Posterior vena cava (tissue), 2 donors: ENCODE measurements at regions not wholly inside any gene's neighbourhood (a gene's known extent, or its start where the extent isn't known, plus 50 kb on each side); places are given as distances from the start of the nearest gene placed in this dataset.
A peak's percentile ranks its signal among the peaks of the same experiment; 100 is the strongest.
"Not testable (repeated sequence)": the region's sequence is repeated elsewhere in the genome, so short reads cannot be mapped to it uniquely, and the experiment has no call there.

ENCODE experiments used
- DNase-seq: peaks from one replicate; pipeline ENCODE4 v3.0.0-alpha.2; 2020; ENCODE audit warnings: low spot score
- intact Hi-C, 2 donors: fragments of 100-400 bp; cut with DNase I; formaldehyde crosslinking; loops; one replicate each; pipeline versions ENCODE4 v1.14.1 to v1.14.2; 2022 to 2023
- donor health status: DM: yes; HTN: yes; CAD: no.
- donor health status: DM: yes; HTN: yes; CAD: no.

DNA sequence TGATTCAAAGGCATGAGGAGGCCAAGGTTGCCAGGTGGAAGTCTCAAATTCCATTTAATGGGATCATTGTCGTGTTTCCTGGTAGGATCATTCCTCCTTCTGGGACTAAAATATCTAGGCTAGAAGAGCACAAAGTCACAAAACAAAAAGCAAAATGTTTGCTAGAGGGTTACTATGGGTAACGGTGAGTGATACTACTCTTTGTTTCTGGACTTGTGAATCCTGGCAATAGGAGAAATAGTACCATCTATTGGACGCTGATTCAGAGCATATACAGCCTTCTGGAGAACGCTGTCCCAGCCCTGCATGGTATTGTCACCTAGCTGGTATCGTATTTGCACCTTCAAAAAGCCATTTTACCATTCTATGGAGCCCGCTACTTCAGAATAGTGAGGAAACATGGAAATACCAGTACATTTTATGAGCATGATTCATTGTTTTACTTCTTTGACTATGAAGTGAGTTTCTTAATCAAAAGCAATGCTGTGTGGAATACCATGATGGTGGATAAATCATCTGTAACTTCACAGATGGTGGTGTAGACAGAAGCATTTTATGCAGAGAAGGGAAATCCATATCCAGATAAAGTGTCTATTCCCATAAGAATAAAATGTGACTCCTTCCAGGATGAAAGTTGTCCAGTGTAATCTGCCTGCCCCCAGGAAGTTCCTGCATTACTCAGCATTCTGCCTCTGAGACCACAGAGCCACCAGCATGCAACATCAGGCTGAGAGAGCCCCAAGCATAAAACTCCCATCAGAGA is 361.0 kb downstream of the ETV1 start:
- no peak for DNase-seq
- intact Hi-C loops: no loop called here

DNA sequence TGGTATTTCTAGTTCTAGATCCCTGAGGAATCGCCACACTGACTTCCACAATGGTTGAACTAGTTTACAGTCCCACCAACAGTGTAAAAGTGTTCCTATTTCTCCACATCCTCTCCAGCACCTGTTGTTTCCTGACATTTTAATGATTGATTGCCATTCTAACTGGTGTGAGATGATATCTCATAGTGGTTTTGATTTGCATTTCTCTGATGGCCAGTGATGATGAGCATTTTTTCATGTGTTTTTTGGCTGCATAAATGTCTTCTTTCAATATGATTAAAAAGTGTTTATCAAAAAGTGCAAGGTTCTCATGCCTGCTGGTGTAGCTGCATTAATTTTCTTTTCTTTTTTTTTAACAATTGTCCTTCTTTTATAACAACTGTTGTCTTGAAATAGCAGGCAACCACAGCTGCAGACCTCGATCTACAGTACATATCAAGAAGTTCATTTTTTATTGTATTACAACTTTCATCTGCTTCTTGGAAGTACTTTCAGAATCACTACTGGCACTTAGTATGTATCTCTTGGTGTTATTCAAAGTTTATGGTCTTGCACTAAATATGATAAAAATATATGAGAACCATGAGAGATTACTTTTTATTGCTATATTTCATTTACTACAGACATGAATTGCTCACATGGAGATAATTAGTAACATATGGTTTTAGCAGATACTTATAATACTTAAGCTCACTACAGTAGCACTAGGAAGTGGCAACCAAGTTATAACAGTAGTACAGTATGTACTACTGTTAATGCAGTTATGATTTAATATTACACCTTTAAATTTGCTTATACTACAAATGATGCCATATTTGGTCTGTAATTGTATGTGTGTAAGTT is 358.0 kb downstream of the ETV1 start:
- DNase-seq, intact Hi-C loops: not testable (repeated sequence)

DNA sequence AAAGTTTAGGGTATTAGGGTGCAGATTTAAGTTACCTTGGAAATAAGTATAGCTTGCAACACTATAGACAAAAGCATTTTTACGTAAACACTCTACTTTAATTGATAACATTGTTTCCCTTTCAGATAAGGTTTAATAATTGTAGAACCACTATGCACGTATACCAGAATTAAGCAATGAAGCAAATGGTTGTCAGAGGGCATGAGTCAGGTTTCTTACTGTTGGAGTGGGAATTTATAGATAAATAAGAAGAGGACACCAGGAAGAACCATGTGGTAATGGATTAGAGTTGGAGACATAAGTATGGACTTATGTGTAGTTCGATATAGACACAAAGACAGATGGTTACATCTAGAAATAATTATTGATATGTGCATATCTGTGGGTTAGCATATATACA is 355.6 kb downstream of the ETV1 start:
- intact Hi-C loops: no loop called here

DNA sequence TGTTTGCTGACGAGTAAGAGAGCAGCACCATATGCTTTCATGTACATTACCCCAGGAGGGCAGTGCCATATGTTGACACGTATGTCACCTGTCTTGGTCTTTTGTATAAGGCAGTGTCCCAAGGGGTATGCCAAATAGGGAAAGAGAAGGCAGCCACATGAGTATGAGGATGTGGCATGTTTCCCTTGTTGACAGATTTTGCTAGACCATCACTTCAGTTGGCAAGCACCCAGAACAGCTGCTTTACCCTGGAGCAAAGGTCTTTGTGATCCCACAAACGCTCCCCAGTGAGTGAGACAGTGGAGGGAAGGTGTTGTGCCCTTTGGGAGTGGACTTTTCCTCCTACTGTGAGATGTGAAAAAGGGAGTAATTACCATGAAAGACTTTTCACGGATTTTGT is 350.1 kb downstream of the ETV1 start:
- DNase-seq: no peak
- intact Hi-C loops: no loop called here

More for the DNA sequence above, 355.6 kb downstream of the ETV1 start:
- DNase-seq: no peak

DNA sequence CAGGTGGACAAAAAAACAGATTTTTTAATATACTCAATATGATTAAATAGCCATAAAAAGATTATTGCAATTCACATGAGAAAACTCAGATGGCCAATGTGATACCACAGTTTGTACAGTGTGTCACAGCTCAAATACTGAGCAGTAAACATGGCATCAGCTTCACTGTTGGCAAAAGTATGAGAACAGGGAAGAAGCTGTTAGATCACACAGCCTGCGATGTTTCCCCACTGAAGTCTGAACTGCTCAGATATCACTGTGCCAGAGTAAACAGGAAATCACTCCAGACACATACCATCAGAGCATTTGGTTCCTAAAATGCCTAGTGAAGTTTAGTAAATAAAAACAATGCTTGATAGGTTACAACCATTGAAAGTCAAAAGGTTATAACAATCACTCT is 347.8 kb downstream of the ETV1 start:
- DNase-seq: no peak
- intact Hi-C loops: no loop called here

DNA sequence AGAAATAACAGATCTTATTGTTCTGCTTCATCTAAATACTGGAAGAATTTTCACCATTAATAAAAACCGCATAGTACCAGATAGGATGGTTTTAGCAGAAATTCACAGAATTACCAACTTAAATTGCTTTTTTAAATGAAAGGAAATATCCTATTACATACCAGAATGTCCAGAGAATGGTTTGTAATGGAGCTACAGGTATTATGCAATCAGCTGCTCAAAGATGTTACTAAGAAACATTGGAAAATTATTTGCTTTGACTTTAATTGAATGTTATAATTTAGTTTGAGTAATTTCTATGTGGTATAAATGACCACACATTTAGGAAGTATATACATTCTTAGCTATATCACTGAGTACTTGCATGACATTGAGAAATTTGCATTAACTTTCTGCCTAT is 338.3 kb downstream of the ETV1 start:
- DNase-seq: no peak
- intact Hi-C loops: no loop called here

DNA sequence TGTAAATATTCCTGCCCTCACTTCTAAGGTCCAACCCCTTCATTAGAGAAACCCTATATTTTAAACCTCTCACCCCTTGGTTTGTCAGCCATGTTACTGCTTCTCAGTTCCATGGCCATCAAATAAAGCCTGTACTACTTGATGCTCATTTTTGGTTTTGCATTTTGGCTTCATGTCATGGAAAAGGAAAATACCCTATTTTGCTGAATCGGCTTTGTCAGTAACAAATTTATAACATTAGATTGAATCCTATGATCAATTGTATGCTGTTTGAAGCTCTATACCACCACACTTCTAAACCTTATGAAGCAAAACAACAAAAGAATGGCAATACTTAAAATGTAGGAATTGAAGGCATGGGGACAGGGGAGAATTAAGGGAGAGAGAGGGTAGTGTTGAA is 333.1 kb downstream of the ETV1 start:
- DNase-seq: no peak
- intact Hi-C loops: no loop called here

DNA sequence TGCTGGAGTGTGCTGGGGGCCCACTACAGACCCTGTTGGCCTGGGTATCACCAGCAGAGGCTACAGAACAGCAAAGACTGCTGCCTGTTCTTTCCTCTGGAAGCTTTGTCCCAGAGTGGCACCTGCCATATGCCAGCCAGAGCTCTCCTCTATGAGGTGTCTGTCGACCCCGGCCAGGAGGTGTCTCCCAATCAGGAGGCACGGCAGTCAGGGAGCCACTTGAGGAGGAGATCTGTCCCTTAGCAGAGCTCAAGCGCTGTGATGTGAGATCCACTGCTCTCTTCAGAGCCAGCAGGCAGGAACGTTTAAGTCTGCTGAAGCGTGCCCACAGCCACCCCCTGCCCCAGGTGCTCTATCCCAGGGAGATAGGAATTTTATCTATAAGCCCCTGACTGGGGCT is 316.2 kb downstream of the ETV1 start:
- intact Hi-C loops: no loop called here
- DNase-seq: peak; percentile 24

DNA sequence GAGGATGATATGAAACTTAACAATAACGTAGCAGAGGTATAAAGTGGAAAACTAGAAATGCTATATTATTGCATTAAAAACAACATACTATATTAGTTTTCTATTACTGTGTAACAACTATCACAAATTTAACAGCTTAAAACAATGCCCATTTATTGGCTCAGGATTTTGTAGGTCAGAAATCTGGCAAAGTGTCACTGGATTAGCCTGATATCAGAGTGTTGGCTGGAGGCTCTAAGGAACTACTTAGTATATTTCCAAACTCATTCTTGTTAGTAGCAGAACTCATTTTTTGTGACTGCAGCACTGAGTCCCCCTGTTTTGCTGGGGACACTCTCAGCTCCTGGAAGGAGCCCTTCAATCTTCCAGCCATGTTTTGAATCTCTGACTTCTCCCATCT is 306.8 kb downstream of the ETV1 start:
- intact Hi-C loops: no loop called here
- no peak for DNase-seq

DNA sequence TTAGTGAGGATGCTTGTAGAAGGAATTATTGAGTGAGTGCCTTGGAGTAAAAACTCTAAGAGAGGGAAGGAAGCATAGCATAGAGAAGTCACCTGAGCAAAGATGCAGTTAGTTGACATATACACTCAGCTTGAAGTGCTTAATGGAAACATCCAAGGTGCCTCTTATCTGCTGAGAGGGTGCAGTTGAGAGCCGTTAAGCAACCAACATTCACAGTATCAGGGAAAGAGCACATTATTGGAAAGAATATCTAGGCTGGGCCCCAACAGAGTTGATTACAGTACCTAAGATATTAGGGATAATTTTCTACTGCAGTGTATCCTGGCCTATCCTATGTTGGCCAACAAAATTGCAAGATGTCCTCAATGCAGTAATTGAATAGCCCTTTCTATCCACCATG is 302.0 kb downstream of the ETV1 start:
- intact Hi-C loops: no loop called here
- DNase-seq: no peak

DNA sequence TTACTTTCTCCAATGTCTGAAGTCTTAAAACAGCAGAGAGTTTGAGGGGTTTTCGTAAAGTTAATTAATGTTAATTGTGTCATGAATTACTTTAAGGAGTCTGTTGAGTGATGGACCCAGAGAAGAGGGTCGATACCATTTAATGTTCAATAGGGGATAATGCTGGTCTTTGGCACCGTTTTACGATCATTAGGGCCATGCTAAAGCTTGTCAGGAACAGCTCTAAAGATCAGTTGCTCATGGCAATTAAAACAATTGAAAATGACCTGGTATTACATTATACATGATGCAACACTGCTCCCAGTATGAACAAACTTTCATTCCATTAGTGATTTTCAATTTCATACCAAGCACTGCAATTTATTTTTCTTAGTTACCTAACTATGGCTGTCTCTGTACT is 296.9 kb downstream of the ETV1 start:
- DNase-seq: no peak
- intact Hi-C loops: no loop called here

DNA sequence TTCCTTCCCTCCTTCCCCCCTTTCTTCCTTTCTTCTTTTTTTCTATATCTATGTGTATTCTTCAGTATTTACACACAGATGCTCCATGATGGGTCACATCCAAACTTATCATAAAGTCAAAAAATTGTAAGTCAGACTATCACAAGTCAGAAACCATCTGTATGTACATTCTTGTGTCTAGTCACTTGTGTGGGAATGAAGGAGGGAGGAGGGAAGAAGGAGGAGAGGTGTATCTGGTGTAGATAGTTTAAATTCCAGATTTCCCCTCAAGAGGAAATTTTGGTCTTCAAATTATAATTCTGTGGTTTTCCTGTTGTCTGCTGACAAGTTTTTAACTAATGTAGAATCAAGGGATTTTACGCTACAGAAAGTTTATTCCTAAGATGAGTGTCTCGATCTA is 287.2 kb downstream of the ETV1 start:
- intact Hi-C loops: no loop called here
- no peak for DNase-seq

DNA sequence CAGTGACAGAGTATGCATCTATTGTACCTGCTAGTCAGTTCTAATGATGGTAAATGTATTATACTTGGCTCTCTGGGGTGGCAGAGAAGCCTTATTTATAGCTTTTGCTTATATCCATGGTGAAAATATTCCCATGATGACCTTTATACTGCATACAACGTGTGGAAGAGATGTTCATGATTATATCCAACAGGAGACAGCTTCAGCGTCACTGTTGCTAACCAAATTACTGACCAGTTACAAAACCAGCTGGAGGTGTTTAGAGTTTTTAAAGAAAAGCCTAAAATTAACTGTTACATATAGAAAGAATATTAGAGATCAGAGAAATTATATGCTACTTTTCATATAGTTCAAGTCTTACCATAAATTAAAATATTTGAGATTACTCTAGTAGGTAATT is 280.8 kb downstream of the ETV1 start:
- no peak for DNase-seq
- intact Hi-C loops: no loop called here

DNA sequence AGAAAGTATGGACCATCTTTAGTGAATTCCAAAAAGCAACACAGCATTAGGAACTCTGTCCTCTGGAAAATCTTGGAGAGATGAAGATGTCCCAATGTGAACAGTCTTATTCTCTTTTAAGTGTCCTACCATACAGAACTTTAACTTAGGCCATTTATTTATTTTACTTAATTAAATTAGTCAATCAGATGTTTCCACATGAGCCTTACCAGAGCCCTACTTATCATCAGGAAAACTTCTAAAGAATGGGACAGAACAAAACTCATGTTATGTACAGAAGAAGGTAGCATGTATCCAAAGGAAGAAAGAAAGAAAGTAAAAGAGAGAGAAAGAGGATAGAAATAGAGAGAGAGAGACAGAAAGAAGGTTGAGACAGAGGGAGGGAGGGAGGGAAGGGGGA is 276.4 kb downstream of the ETV1 start:
- no peak for DNase-seq

DNA sequence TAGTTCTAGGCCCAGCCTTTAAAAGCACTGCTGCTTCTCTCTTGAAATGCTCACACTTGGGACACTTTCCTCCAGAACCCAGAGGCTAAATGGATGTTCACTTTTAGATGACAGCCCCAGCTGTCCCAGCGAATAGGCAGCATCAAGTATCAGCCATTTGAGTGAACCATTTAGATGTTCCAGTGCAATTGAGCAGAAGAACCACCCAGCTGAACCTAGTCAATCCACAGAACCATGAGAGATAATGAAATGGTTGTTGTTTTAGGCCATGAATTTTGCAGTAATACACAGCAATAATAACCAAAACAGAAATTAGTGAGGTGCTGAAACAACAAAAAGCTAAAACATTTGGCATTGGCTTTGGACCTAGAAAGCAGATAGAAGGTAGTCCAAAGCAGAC is 273.9 kb downstream of the ETV1 start:
- DNase-seq: no peak
- intact Hi-C loops: no loop called here

More for the DNA sequence above, 276.4 kb downstream of the ETV1 start:
- intact Hi-C loops: no loop called here

DNA sequence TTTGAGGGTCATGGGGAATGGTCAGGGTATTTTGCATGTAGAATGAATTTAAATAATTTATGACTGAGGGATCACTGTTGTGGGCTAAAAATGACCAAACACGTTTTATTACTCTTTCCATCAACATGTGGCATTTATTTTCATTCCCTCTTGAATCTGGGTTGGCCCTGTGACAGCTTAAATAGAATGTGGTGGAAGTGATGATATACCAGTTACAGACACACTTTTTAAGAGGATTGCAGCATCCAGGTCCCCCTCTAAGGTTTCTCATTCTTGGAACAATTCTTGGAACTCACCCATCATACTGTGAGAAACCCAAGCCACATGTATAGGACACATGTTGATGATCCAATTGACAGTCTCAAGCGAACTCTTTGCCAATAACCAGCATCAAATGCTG is 272.4 kb downstream of the ETV1 start:
- DNase-seq: no peak
- intact Hi-C loops: no loop called here

DNA sequence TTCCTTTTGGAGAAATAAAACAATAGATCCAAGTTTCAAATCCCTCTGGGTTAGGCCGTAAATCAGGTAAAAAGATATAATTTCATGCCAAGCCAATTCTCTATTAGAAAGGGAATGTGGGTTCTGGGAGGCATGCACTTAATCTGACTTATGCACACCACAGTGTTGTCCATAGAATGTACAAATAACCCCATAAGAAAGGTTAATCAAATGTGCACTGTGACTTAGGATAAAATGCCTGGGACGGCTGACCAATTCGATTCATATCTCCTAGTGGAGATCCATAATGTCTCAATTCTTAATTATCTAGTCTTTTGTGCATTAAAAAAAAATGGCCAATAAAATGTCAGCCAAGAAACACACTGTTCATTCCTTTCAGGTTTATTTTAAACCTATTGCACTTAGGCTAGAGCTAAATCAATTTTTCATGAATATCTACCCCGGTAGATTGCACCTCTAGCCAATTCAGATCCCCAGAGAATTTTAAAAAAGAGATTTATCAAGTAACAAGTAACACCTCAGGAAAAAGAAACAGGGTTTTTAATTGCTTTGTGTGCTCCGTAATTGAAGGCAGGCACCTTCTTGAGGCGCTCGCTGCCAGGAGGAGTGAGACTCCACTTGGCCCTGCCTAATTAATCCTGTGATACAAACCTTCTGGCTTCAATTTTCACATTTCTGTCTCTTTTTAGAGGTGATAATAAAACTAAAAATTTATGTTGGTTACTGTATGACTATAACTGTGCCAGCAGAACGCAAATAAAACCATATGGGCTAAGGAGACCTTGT is 265.1 kb downstream of the ETV1 start:
- intact Hi-C loops: no loop called here
- DNase-seq: no peak

DNA sequence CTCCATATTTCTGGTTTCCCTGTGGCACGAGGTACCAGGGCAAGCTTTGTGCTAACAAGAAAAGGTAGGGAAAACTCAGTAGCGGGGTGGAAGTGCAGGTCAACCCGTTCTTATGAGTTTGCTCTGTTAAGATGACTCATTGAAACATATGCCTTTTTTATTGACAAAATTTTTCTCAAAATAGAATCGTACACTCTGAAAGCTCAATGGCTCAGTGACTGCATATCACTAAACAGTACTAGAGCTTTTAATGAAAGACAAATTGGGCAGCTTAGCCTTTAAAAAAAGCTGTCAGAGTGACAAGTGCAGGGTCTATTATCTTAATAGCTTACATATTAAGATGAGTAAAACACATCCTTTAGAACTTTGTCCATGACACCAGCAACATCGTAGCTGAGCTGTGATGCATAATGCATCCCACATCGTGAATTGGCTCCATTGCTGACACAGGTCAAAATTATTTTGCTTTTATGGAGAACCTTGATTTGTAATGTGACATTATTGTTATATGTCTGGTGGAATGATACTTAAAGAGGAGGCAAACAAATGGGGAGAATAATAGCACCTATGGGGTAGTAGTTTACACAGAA is 264.4 kb downstream of the ETV1 start:
- intact Hi-C loops: no loop called here
- no peak for DNase-seq

DNA sequence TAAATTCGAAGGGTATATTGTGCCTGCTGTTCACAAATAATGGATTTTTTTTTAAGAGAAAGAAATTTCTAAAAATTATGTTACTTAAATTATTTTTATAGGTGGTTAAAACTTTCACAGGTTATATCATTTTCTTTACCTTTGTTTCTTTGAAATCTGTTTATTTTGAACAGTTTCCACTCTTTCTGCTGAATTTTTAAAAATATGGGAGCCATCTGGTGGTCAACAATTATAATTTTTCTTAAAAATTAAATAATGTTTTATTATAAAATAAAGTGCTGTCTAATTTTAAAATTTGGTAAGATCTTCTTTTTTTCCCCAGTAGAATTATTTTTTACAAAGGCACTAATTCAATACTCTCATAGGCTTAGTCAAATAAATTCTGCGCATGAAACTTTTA is 263.9 kb downstream of the ETV1 start:
- intact Hi-C loops: no loop called here
- no peak for DNase-seq

DNA sequence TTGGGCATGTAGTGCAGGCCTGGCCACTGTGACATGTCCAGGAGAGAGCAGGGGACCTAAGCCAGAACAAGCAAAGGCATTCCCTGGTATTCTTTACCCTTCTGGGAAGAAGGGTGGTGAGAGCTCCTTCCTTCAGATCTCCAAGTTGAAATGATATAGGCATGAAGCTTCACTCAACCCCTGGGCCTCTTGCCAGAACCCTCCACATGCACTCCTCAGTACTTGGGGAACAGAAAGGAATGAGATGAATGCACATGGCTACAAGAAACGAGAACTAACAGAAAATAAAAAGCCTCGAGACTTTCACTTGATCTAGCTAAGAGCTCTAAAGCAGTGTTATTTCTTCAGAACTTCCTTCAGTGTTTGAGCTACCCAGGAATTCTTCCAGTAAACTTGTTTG is 262.2 kb downstream of the ETV1 start:
- intact Hi-C loops: no loop called here

More for the DNA sequence above, 262.2 kb downstream of the ETV1 start:
- DNase-seq: no peak
